Stomach (tissue), 8 donors: ENCODE measurements at regions not wholly inside any gene's neighbourhood (a gene's known extent, or its start where the extent isn't known, plus 50 kb on each side); places are given as distances from the start of the nearest gene placed in this dataset.
A peak's percentile ranks its signal among the peaks of the same experiment; 100 is the strongest.

ENCODE experiments used
- DNase-seq, 2 donors: peaks; one replicate each; pipeline versions ENCODE4 v3.0.0 to v3.0.0-alpha.2; 2013 to 2019
- H3K27ac ChIP-seq, 5 donors: fragments of 200-600 bp in 4 of 5; sonication (generic) in 4 of 5; one replicate each; pipeline ENCODE4 v1.5.1; 2013 to 2019; ENCODE audit warnings: mild to moderate bottlenecking in 1 of 5, moderate library complexity in 1 of 5
- H3K27me3 ChIP-seq, 3 donors: fragments of 200-600 bp; sonication (generic); one replicate each; pipeline ENCODE4 v1.5.1; 2017 to 2019; ENCODE audit warnings: mixed run types in 1 of 3
- H3K36me3 ChIP-seq, 4 donors: fragments of 200-600 bp; sonication (generic); 1 replicate in 3 of 4; 2 replicates in 1 of 4; pipeline ENCODE4 v1.5.1; 2016 to 2019
- H3K4me1 ChIP-seq, 4 donors: fragments of 200-600 bp; sonication (generic); one replicate each; pipeline ENCODE4 v1.5.1; 2016 to 2019
- H3K4me3 ChIP-seq, 4 donors: fragments of 200-600 bp; sonication (generic) in 3 of 4; one replicate each; pipeline ENCODE4 v1.5.1; 2016 to 2019; ENCODE audit warnings: mild to moderate bottlenecking in 1 of 4
- H3K9me3 ChIP-seq, 4 donors: fragments of 200-600 bp; sonication (generic); one replicate each; pipeline ENCODE4 v1.5.1; 2016 to 2019
- EP300 ChIP-seq: sonication (generic); formaldehyde crosslinking; IDR thresholded peaks from one replicate; pipeline ENCODE4 v1.6.1; 2017; ENCODE audit warnings: antibody characterized with exemption
- POLR2A ChIP-seq, 4 donors: fragments of 450-650 bp; IDR thresholded peaks; one replicate each; pipeline ENCODE4 v1.6.1; 2016; ENCODE audit warnings: antibody characterized with exemption in 4 of 4, control low read depth in 2 of 4, mild to moderate bottlenecking in 1 of 4, moderate library complexity in 1 of 4
- POLR2AphosphoS5 ChIP-seq, 3 donors: sonication (generic); formaldehyde crosslinking; IDR thresholded peaks; one replicate each; pipeline ENCODE4 v1.6.1; 2016; ENCODE audit warnings: antibody characterized with exemption in 3 of 3
- WGBS, 5 donors: extraction: QIAGEN DNeasy Blood & Tissue Kit in 3 of 5; methylation state at CpG; one replicate each; pipeline versions ENCODE4 v1.1.5 to v1.1.7; 2013 to 2018; 5-methylcytosine and 5-hydroxymethylcytosine counted together
- intact Hi-C: fragments of 100-400 bp; cut with DNase I; formaldehyde crosslinking; loops from one replicate; pipeline ENCODE4 v1.15.1; 2023; ENCODE audit warnings: low total_unique reads
- TF ChIP-seq, protein P1 (sequence below), 7 experiments: fragments of 450-650 bp in 4 of 7; fragments of 200-600 bp in 3 of 7; sonication (generic) in 3 of 7; IDR thresholded peaks; one replicate each; pipeline ENCODE4 v1.5.1; 2016 to 2019; ENCODE audit warnings: antibody characterized with exemption in 7 of 7, control low read depth in 2 of 7, mild to moderate bottlenecking in 1 of 7
- donor health status: healthy with polysubstance abuse.
- donor health status: Bipolar disorder and iron deficiency.
- donor health status: healthy.

GRCh38 chr15:61474796-61475195 lies 245.7 kb upstream of the RORA start:
- Histone ChIP-seq H3K4me1 (no peaks in the 10 kb centered on the region), H3K27me3 (no peaks in the 10 kb centered on the region), H3K9me3 (no peaks in the 10 kb centered on the region), H3K36me3 (no peaks in the 10 kb centered on the region), H3K4me3 (no peak overlapping the region), H3K27ac (no peak overlapping the region)
- no peak for DNase-seq
- WGBS, 5 donors, result 61 to 80% (median 74%) methylated on average over 1 of the region's 1 CpG
- TF ChIP-seq EP300 (no peak), POLR2AphosphoS5 (IDR thresholded peaks at IDR 0.05) (no peak), POLR2A (IDR thresholded peaks at IDR 0.05) (no peak)
- TF ChIP-seq, protein P1, sequence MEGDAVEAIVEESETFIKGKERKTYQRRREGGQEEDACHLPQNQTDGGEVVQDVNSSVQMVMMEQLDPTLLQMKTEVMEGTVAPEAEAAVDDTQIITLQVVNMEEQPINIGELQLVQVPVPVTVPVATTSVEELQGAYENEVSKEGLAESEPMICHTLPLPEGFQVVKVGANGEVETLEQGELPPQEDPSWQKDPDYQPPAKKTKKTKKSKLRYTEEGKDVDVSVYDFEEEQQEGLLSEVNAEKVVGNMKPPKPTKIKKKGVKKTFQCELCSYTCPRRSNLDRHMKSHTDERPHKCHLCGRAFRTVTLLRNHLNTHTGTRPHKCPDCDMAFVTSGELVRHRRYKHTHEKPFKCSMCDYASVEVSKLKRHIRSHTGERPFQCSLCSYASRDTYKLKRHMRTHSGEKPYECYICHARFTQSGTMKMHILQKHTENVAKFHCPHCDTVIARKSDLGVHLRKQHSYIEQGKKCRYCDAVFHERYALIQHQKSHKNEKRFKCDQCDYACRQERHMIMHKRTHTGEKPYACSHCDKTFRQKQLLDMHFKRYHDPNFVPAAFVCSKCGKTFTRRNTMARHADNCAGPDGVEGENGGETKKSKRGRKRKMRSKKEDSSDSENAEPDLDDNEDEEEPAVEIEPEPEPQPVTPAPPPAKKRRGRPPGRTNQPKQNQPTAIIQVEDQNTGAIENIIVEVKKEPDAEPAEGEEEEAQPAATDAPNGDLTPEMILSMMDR (IDR thresholded peaks at IDR 0.05), result no peak
- intact Hi-C loops, result no loop called here

GRCh38 chr15:61467823-61468222 lies 238.7 kb upstream of the RORA start:
- H3K4me3 ChIP-seq, result no peak overlapping the region
- no peak overlapping the region for H3K27ac ChIP-seq
- H3K27me3 ChIP-seq, result no peaks in the 10 kb centered on the region
- WGBS, 5 donors, result 39 to 73% (median 64%) methylated on average over 2 of the region's 2 CpGs
- no peaks in the 10 kb centered on the region for H3K4me1 ChIP-seq
- H3K9me3 ChIP-seq, result no peaks in the 10 kb centered on the region
- DNase-seq, result no peak
- TF ChIP-seq EP300 (no peak), POLR2AphosphoS5 (IDR thresholded peaks at IDR 0.05) (no peak), POLR2A (IDR thresholded peaks at IDR 0.05) (no peak)
- TF ChIP-seq, protein P1 (IDR thresholded peaks at IDR 0.05), result no peak
- H3K36me3 ChIP-seq, result no peaks in the 10 kb centered on the region
- intact Hi-C loops, result no loop called here

GRCh38 chr15:61459785-61460707 lies 230.9 kb upstream of the RORA start:
- intact Hi-C loops, result no loop called here
- Histone ChIP-seq H3K27me3 (no peaks in the 10 kb centered on the region), H3K4me3 (no peak overlapping the region), H3K36me3 (no peaks in the 10 kb centered on the region), H3K4me1 (no peaks in the 10 kb centered on the region), H3K9me3 (no peaks in the 10 kb centered on the region), H3K27ac (no peak overlapping the region)
- 47 to 54% (median 49%) methylated on average over 8 to 9 of the region's 9 CpGs for WGBS, 5 donors
- TF ChIP-seq, protein P1 (IDR thresholded peaks at IDR 0.05), result no peak
- TF ChIP-seq EP300 (no peak), POLR2AphosphoS5 (IDR thresholded peaks at IDR 0.05) (no peak), POLR2A (IDR thresholded peaks at IDR 0.05) (no peak)
- DNase-seq, result peak in 1 of 2 donors; percentile 3

DNA sequence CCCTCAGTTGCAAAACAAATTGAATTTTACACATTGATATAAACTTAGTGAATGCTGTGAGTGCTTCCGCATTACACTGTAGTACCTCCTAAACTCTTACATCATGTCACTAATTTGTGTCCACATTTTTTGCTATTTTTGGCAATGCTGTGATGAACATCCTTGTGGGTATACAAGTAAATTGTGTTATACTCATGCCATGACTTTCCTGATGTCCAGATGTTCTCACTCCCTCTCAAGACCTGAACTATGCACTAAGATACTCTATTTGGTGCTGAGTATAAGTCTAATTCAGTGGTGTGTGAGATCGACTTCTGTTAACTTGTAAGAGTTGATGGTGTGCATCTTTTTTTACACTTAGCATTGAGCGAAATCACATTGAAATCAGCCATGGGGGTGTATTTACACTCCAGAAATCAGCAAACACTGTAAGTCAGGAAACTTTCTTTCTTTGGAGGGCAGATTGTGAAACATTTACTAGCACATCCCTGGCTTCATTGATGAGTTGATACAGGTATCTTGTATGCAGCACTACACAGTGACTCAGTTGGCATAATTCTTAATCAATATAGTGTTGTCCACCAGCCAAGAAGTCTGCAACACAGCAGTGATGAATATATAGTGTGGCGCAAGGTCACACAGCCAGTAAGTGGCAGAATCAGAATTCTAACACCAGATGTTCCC lies 228.1 kb upstream of the RORA start:
- H3K27me3 ChIP-seq, result no peaks in the 10 kb centered on the region
- H3K36me3 ChIP-seq, result no peaks in the 10 kb centered on the region
- no peaks in the 10 kb centered on the region for H3K4me1 ChIP-seq
- DNase-seq, result no peak
- 84 to 91% (median 89%) methylated on average over 4 of the region's 4 CpGs for WGBS, 5 donors
- no peak overlapping the region for H3K27ac ChIP-seq
- no peak overlapping the region for H3K4me3 ChIP-seq
- TF ChIP-seq EP300 (no peak), POLR2AphosphoS5 (IDR thresholded peaks at IDR 0.05) (no peak), POLR2A (IDR thresholded peaks at IDR 0.05) (no peak)
- TF ChIP-seq, protein P1 (IDR thresholded peaks at IDR 0.05), result no peak
- intact Hi-C loops, result no loop called here
- no peaks in the 10 kb centered on the region for H3K9me3 ChIP-seq
